ENCODE measurements at regions not wholly inside any gene's neighbourhood (a gene's known extent, or its start where the extent isn't known, plus 50 kb on each side); places are given as distances from the start of the nearest gene placed in this dataset.

- H3K36me3 Mint-ChIP-seq: no peaks in the 10 kb centered on the region
- Histone ChIP-seq H3K9me3 (ENCODE audit: low read depth) (no peaks in the 10 kb centered on the region), H2AFZ (replicated peaks) (no peak overlapping the region), H3K79me2 (ENCODE audit: low read depth) (no peaks in the 10 kb centered on the region), H3K4me2 (no peak overlapping the region), H3K4me1 (peaks cover 3% of the 10 kb centered on the region), H3K27ac (no peak overlapping the region), H3K4me3 (no peak overlapping the region), H3F3A (ENCODE audit: low read depth) (no peaks in the 10 kb centered on the region), H3K36me3 (no peaks in the 10 kb centered on the region), H4K20me1 (ENCODE audit: low read depth) (no peaks in the 10 kb centered on the region), H3K27me3 (no peaks in the 10 kb centered on the region), H3K9ac (no peak overlapping the region)
- no peak overlapping the region for H3K4me3 Mint-ChIP-seq
- no peak overlapping the region for H3K27ac Mint-ChIP-seq
- H3K4me1 Mint-ChIP-seq: peaks cover 6% of the 10 kb centered on the region
- no peak for DNase-seq (ENCODE audit: low spot score)
- H3K27me3 Mint-ChIP-seq (ENCODE audit: insufficient read depth, low read depth): no peaks in the 10 kb centered on the region
- no peak for TF ChIP-seq EZH2 (IDR thresholded peaks at IDR 0.05)
- TF ChIP-seq CTCF (IDR thresholded peaks at IDR 0.05): no peak
- no peak for TF ChIP-seq EZH2phosphoT487 (IDR thresholded peaks at IDR 0.05)
- H3K9me3 Mint-ChIP-seq: no peaks in the 10 kb centered on the region
Measured at GRCh38 chr12:94707892-94708291, 57.5 kb upstream of the TMCC3 start.

DNA sequence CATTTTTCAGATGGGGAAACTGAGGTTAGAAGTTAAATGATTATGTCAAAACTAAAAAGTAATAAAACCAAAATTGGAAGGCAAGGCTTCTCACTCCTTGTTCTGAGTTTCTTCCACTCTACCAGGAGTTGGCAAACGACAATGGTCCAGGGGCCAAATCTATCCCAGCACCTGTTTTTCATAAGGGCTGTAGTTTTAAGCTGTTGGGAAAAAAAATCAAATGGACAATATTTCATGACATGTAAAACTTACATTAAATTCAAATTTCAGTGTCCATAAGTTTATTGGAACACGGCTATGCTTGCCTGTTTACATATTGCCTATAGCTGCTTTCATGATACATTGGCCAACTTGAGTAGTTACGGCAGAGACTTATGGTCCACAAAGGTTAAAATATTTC, 56.7 kb upstream of the TMCC3 start:
- no peak overlapping the region for H3K4me3 ChIP-seq
- no peaks in the 10 kb centered on the region for H3K4me1 ChIP-seq
- no peak for DNase-seq (ENCODE audit: low spot score)
- no peak overlapping the region for H3K27ac ChIP-seq
- H3F3A ChIP-seq (ENCODE audit: low read depth): no peaks in the 10 kb centered on the region
- H3K27me3 Mint-ChIP-seq (ENCODE audit: insufficient read depth, low read depth): no peaks in the 10 kb centered on the region
- no peaks in the 10 kb centered on the region for H3K36me3 Mint-ChIP-seq
- no peaks in the 10 kb centered on the region for H3K79me2 ChIP-seq (ENCODE audit: low read depth)
- H2AFZ ChIP-seq (replicated peaks): no peak overlapping the region
- H3K27ac Mint-ChIP-seq: no peak overlapping the region
- no peaks in the 10 kb centered on the region for H4K20me1 ChIP-seq (ENCODE audit: low read depth)
- TF ChIP-seq EZH2phosphoT487 (IDR thresholded peaks at IDR 0.05) (no peak), EZH2 (IDR thresholded peaks at IDR 0.05) (no peak), CTCF (IDR thresholded peaks at IDR 0.05) (no peak)
- peaks cover 3% of the 10 kb centered on the region for H3K4me1 Mint-ChIP-seq
- H3K36me3 ChIP-seq: no peaks in the 10 kb centered on the region
- H3K9ac ChIP-seq: no peak overlapping the region
- H3K4me3 Mint-ChIP-seq: no peak overlapping the region
- no peaks in the 10 kb centered on the region for H3K27me3 ChIP-seq
- no peaks in the 10 kb centered on the region for H3K9me3 Mint-ChIP-seq
- H3K9me3 ChIP-seq (ENCODE audit: low read depth): no peaks in the 10 kb centered on the region
- H3K4me2 ChIP-seq: no peak overlapping the region

GRCh38 chr12:94706250-94706661, 55.9 kb upstream of the TMCC3 start:
- Histone ChIP-seq H3K27me3 (no peaks in the 10 kb centered on the region), H3F3A (ENCODE audit: low read depth) (no peaks in the 10 kb centered on the region), H3K4me3 (no peak overlapping the region), H3K4me2 (no peak overlapping the region), H4K20me1 (ENCODE audit: low read depth) (no peaks in the 10 kb centered on the region), H3K36me3 (no peaks in the 10 kb centered on the region), H3K4me1 (no peaks in the 10 kb centered on the region), H3K9ac (no peak overlapping the region), H3K27ac (no peak overlapping the region), H3K79me2 (ENCODE audit: low read depth) (no peaks in the 10 kb centered on the region), H2AFZ (replicated peaks) (no peak overlapping the region), H3K9me3 (ENCODE audit: low read depth) (no peaks in the 10 kb centered on the region)
- Mint-ChIP-seq H3K9me3 (no peaks in the 10 kb centered on the region), H3K27ac (no peak overlapping the region), H3K4me1 (peaks cover 3% of the 10 kb centered on the region), H3K36me3 (no peaks in the 10 kb centered on the region), H3K4me3 (no peak overlapping the region), H3K27me3 (ENCODE audit: insufficient read depth, low read depth) (no peaks in the 10 kb centered on the region)
- TF ChIP-seq EZH2phosphoT487 (IDR thresholded peaks at IDR 0.05) (no peak), CTCF (IDR thresholded peaks at IDR 0.05) (no peak), EZH2 (IDR thresholded peaks at IDR 0.05) (no peak)
- DNase-seq (ENCODE audit: low spot score): no peak

GRCh38 chr12:94705676-94706075, 55.3 kb upstream of the TMCC3 start:
- Mint-ChIP-seq H3K4me1 (peaks cover 3% of the 10 kb centered on the region), H3K27me3 (ENCODE audit: insufficient read depth, low read depth) (no peaks in the 10 kb centered on the region)
- H4K20me1 ChIP-seq (ENCODE audit: low read depth): no peaks in the 10 kb centered on the region

More at GRCh38 chr12:94705676-94706075, 55.3 kb upstream of the TMCC3 start:
- Histone ChIP-seq H3K4me2 (no peak overlapping the region), H3F3A (ENCODE audit: low read depth) (no peaks in the 10 kb centered on the region), H2AFZ (replicated peaks) (no peak overlapping the region), H3K36me3 (no peaks in the 10 kb centered on the region), H3K27me3 (no peaks in the 10 kb centered on the region), H3K4me1 (no peaks in the 10 kb centered on the region), H3K9ac (no peak overlapping the region), H3K79me2 (ENCODE audit: low read depth) (no peaks in the 10 kb centered on the region), H3K4me3 (no peak overlapping the region), H3K27ac (no peak overlapping the region), H3K9me3 (ENCODE audit: low read depth) (no peaks in the 10 kb centered on the region)
- Mint-ChIP-seq H3K27ac (no peak overlapping the region), H3K4me3 (no peak overlapping the region), H3K36me3 (no peaks in the 10 kb centered on the region), H3K9me3 (no peaks in the 10 kb centered on the region)
- TF ChIP-seq EZH2 (IDR thresholded peaks at IDR 0.05) (no peak), CTCF (IDR thresholded peaks at IDR 0.05) (no peak), EZH2phosphoT487 (IDR thresholded peaks at IDR 0.05) (no peak)
- DNase-seq (ENCODE audit: low spot score): no peak
